ENCODE measurements at regions not wholly inside any gene's neighbourhood (a gene's known extent, or its start where the extent isn't known, plus 50 kb on each side); places are given as distances from the start of the nearest gene placed in this dataset.

DNA sequence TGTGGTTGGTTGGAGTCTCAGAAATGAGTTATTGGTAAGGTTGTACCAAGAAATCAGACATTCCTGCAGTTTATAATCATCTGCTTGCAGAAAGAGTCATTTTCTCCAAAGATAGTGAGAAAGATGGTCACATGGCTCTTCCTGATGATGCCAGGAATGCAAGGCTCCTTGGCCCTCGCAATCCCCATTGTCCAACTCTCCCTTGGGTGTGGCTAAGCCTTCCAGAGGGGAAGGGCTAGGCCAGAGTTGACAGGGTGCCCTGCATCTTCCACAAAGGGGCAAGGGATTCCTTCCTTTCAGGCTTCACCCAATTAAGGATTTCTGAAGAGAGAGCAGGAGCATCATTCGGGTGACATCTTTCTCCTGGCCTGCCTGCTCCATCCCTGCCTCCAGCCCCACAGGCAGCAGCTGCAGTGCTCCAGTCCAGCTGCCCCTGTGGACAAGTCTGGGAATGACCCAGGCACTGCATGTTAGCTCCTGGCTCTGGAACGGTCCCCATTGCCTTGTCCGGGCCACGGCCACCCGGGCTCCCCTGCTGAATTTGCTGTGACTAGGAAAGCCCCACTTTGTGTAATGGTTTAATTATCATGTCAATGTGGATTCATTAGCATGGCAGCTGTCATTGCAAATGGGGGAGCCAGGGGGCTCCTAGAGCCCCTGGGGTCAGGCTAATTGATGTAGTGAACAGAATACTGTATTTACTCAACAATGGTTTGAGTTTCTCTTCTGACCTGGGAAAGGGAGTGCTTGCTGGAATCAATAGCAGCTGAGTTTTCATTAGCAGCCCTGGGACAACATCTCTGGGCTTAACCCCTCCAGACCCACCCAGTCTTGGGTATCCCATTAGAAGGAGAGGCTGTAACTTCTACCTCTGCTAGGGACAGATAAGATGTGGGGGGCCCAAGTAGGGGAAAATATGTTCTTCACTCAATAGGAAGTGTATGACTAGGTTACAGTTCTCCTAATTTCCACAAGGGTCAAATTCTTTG lies 112.6 kb upstream of the TBX20 start:
- intact Hi-C loops (cut with DNase I), result no loop called here
- 66 to 85% (median 83%) methylated on average over 6 of the region's 6 CpGs for WGBS, 3 donors
- Histone ChIP-seq H3K9me3 (no peaks in the 10 kb centered on the region), H3K27ac (no peak overlapping the region), H3K4me1 (ENCODE audit: insufficient read depth) (no peaks in the 10 kb centered on the region), H3K27me3 (no peaks in the 10 kb centered on the region), H3K36me3 (no peaks in the 10 kb centered on the region), H3K4me3 (no peak overlapping the region)
- no peak for DNase-seq
- no peak for TF ChIP-seq POLR2A (IDR thresholded peaks at IDR 0.05)
- TF ChIP-seq EP300 (IDR thresholded peaks at IDR 0.05), result no peak
- TF ChIP-seq CTCF (IDR thresholded peaks at IDR 0.05), result no peak

DNA sequence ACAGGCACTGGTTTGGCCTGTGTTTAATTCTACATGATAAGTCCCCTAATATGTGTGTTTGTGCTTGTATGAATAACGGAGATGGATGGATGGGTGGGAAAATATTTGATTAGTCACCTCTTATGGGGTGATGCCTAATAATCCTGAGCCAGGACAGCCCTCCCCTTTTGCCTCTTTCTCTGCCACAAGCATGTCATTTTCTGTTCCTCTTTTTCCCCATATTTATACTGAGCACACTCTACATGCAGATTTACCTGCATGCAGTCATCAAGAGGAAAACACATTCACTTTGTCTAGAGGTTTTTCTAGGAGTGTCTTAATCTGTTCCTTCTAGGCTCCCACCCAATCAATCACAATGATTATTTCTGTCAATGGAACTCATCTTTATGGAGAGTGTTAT lies 111.6 kb upstream of the TBX20 start:
- 86 to 90% (median 88%) methylated on average over 1 of the region's 1 CpG for WGBS, 3 donors
- H3K36me3 ChIP-seq, result no peaks in the 10 kb centered on the region
- H3K9me3 ChIP-seq, result no peaks in the 10 kb centered on the region
- H3K27ac ChIP-seq, result no peak overlapping the region
- no peak overlapping the region for H3K4me3 ChIP-seq
- intact Hi-C loops (cut with DNase I), result no loop called here
- TF ChIP-seq CTCF (IDR thresholded peaks at IDR 0.05) (no peak), POLR2A (IDR thresholded peaks at IDR 0.05) (no peak), EP300 (IDR thresholded peaks at IDR 0.05) (no peak)
- no peaks in the 10 kb centered on the region for H3K4me1 ChIP-seq (ENCODE audit: insufficient read depth)
- no peaks in the 10 kb centered on the region for H3K27me3 ChIP-seq
- DNase-seq, result no peak

- H3K36me3 ChIP-seq, result no peaks in the 10 kb centered on the region
- no peak overlapping the region for H3K4me3 ChIP-seq
- no peak for DNase-seq
- no peak overlapping the region for H3K27ac ChIP-seq
- no peak for TF ChIP-seq POLR2A (IDR thresholded peaks at IDR 0.05)
- no peak for TF ChIP-seq CTCF (IDR thresholded peaks at IDR 0.05)
- TF ChIP-seq EP300 (IDR thresholded peaks at IDR 0.05), result no peak
- H3K27me3 ChIP-seq, result no peaks in the 10 kb centered on the region
- no peaks in the 10 kb centered on the region for H3K4me1 ChIP-seq (ENCODE audit: insufficient read depth)
- no peaks in the 10 kb centered on the region for H3K9me3 ChIP-seq
- 80 to 90% (median 80%) methylated on average over 6 of the region's 6 CpGs for WGBS, 3 donors
- intact Hi-C loops (cut with DNase I), result no loop called here
Measured at GRCh38 chr7:35362341-35362740, 108.4 kb upstream of the TBX20 start.

DNA sequence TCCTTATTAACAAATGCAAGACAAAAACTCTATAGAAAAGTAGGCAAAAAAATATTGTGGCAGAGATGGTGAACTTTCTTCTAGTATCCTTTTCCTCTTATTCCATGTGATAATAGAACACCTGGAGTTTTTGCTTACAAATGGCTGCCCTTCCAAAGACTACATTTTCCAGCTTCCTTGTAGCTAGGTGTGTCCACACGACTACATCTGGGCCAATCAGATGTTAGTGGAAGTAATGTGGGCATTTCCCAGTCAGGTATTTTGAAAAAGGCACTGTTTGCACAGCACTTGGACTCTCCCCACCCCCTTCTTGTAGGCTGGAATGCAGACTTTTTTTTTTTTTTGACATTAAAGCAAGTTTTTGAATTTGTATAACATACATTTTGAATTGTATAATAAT lies 105.5 kb upstream of the TBX20 start:
- Histone ChIP-seq H3K27me3 (no peaks in the 10 kb centered on the region), H3K27ac (no peak overlapping the region), H3K4me3 (no peak overlapping the region), H3K4me1 (ENCODE audit: insufficient read depth) (no peaks in the 10 kb centered on the region), H3K9me3 (no peaks in the 10 kb centered on the region), H3K36me3 (no peaks in the 10 kb centered on the region)
- intact Hi-C loops (cut with DNase I), result no loop called here
- WGBS, 3 donors, result 58 to 74% (median 65%) methylated on average over 1 of the region's 1 CpG
- TF ChIP-seq EP300 (IDR thresholded peaks at IDR 0.05) (no peak), POLR2A (IDR thresholded peaks at IDR 0.05) (no peak), CTCF (IDR thresholded peaks at IDR 0.05) (no peak)
- no peak for DNase-seq
